Activated CD4-positive, alpha-beta T cell treated with anti-CD3 and anti-CD28 coated beads for 1 hour (primary cell): ENCODE measurements at regions not wholly inside any gene's neighbourhood (a gene's known extent, or its start where the extent isn't known, plus 50 kb on each side); places are given as distances from the start of the nearest gene placed in this dataset.
A peak's percentile ranks its signal among the peaks of the same experiment; 100 is the strongest.
"Not testable (repeated sequence)": the region's sequence is repeated elsewhere in the genome, so short reads cannot be mapped to it uniquely, and the experiment has no call there.

ENCODE experiments used
- DNase-seq: peaks from one replicate; pipeline ENCODE4 v3.0.0-alpha.2; 2020

DNA sequence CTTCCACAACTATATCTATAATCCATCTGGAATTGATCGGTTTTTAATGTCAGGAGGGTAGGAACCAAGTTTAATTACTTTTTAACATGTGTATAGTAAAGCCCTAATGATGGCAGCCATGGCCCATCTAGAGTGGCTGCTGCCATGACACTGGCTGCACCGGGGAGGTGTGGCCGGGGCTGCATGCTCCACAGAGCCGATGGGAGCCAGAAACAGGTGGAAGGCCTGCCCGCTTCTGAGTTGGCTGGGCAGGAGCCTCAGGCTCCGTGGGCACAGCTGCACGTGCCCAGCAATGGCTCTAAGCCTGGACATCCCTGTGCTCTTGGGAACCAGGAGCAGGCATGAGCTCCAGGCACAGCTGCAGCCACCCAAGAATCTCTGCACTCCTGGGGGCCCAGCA, 73.0 kb downstream of the GBP6 start:
- DNase-seq = no peak

GRCh38 chr1:89438301-89438700, 74.4 kb downstream of the GBP6 start:
- not testable (repeated sequence) for DNase-seq

DNA sequence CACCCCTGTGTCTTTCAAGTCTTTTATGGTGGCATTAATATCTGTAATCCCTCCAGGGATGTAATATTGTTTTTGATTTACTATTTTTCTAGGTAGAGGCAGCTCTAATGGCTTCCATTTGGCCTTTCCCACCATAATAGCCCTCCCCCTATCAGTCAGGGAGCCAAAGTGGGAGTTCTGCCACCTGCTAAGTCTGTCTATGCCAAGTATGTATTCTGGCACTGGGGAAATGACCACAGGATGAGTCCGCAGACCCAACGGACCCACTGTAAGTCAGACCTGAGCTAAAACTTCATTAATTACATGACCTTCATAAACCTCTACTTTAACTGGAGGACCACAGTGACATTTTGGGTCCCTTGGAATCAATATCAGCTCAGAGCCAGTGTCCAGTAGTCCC, 77.1 kb downstream of the GBP6 start:
- DNase-seq = no peak

DNA sequence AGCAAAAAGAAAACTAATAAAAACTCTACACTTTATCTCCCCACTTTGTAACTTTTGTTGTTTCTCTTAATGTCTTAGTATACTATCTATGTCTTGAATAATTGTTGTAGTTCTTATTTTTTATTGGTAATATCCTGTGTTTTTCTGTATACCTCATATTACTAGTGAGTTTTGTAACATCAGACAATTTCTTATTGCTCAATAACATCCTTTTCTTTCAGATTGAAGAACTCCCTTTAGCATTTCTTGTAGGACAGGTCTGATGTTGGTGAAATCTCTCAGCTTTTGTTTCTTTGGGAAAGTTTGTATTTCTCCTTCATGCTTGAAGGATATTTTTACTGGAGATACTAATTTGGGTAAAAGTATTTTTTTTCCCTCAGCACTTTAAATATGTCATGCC, 79.8 kb upstream of the LRRC8B start:
- DNase-seq = no peak

GRCh38 chr1:89451011-89451410, 73.6 kb upstream of the LRRC8B start:
- no peak for DNase-seq

GRCh38 chr1:89453123-89453972, 71.3 kb upstream of the LRRC8B start:
- DNase-seq = no peak

- DNase-seq = peak; percentile 50
Observed at GRCh38 chr1:89454845-89455521, 69.6 kb upstream of the LRRC8B start.

GRCh38 chr1:89457046-89457445, 67.6 kb upstream of the LRRC8B start:
- no peak for DNase-seq

GRCh38 chr1:89459081-89459480, 65.5 kb upstream of the LRRC8B start:
- DNase-seq = no peak

DNA sequence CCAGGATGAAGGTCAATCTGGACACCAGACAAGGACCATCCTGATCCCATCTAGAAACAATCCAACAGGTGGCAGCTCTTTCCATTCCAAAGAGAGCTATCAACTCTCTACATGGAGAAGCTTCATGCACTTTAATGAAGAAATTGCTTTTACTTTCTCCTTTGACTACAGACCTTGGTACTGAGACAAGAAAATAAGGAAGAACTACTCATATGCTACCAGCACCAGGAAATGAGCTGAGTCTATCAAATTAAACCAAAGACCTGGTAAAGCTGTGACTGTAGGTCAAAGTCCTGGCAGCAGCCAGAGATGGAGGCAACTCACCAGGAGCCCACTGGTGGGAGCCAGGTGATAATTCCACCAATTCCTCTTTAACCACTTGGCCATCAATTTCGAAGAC, 64.3 kb upstream of the LRRC8B start:
- no peak for DNase-seq

- no peak for DNase-seq
Observed at GRCh38 chr1:89462250-89462649, 62.4 kb upstream of the LRRC8B start.

- DNase-seq = no peak
Observed at GRCh38 chr1:89464008-89464407, 60.6 kb upstream of the LRRC8B start.

- DNase-seq = no peak
Observed at GRCh38 chr1:89465201-89465600, 59.4 kb upstream of the LRRC8B start.

DNA sequence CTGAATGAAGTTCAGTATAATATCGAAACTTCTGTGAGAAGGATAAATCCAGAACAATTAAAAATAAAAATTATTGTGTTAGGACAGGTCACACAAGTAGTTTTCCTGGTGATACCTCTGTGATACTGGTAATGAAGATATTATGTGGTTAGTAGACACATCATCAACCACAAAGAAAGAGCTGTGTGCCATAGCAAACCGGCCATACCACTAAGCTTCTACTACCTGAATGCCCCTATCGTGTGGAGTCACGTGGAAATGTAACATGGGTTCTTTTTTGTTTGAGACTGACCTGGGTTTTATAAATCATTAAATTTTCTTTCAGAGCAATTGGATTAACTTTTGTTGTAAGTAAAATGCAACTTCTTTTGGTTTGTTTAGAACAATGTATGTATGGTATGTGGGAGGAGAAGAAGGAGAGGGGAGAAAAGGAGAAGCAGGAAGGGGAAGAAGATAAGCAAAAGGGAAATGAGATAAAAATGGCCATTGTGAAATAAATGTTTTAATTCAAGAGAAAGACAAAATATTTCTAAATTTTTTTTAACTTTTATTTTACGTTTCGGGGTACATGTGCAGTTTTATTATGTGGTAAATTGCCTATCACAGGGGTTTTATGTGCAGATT, 58.2 kb upstream of the LRRC8B start:
- DNase-seq = no peak

DNA sequence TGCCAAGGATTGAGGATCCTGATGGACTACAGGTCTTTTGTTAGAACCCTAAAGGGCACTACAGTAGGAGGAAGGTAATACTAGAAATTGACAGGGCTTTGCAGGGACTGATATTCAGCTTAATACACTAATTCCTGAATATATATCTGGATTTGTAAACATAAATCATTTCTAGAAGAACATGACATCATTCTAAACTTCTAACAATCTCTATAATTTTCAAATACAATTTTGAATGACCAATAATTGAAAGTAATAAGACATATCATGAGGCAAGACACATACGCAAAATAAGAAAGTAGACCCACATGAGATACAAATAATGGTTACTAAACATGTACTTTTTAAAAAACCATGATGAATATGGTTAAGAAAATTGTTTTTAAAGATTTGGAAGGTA, 52.4 kb upstream of the LRRC8B start:
- DNase-seq = no peak

GRCh38 chr1:89472886-89473417, 51.7 kb upstream of the LRRC8B start:
- no peak for DNase-seq
